H9 (cell line): ENCODE measurements at regions not wholly inside any gene's neighbourhood (a gene's known extent, or its start where the extent isn't known, plus 50 kb on each side); places are given as distances from the start of the nearest gene placed in this dataset.

Experiments
- DNase-seq: peaks from one replicate; pipeline ENCODE4 v3.0.0-alpha.2; 2017
- H2AFZ ChIP-seq: one replicate; pipeline ENCODE4 v1.6.1; 2013; ENCODE audit warnings: mild to moderate bottlenecking, low read length, control low read depth, moderate library complexity
- H2AK5ac ChIP-seq: 2 replicates; pipeline ENCODE4 v1.6.1; 2013; ENCODE audit warnings: low read length, control low read depth, mixed read lengths; ENCODE audit not compliant: insufficient read length
- H2BK120ac ChIP-seq: one replicate; pipeline ENCODE4 v1.6.1; 2013; ENCODE audit warnings: low read depth, mild to moderate bottlenecking, low read length, control low read depth, inconsistent platforms; ENCODE audit not compliant: poor library complexity, severe bottlenecking
- H2BK12ac ChIP-seq: 2 replicates; pipeline ENCODE4 v1.6.1; 2013; ENCODE audit warnings: low read length, control low read depth, mixed read lengths, low read depth; ENCODE audit not compliant: insufficient read length
- H2BK15ac ChIP-seq: 2 replicates; pipeline ENCODE4 v1.6.1; 2013; ENCODE audit warnings: low read depth, low read length, control low read depth
- H2BK20ac ChIP-seq: one replicate; pipeline ENCODE4 v1.6.1; 2013; ENCODE audit warnings: low read depth, mild to moderate bottlenecking, low read length, control low read depth, inconsistent platforms; ENCODE audit not compliant: poor library complexity, severe bottlenecking
- H2BK5ac ChIP-seq: 2 replicates; pipeline ENCODE4 v1.6.1; 2013; ENCODE audit warnings: low read length, control low read depth, mixed read lengths; ENCODE audit not compliant: insufficient read length
- H3K14ac ChIP-seq: 2 replicates; pipeline ENCODE4 v1.6.1; 2013; ENCODE audit warnings: low read length, control low read depth; ENCODE audit not compliant: insufficient read depth
- H3K18ac ChIP-seq: 2 replicates; pipeline ENCODE4 v1.6.1; 2013; ENCODE audit warnings: low read depth, mild to moderate bottlenecking, mixed read lengths, low read length, control low read depth; ENCODE audit not compliant: insufficient read length
- H3K23ac ChIP-seq: 2 replicates; pipeline ENCODE4 v1.6.1; 2013; ENCODE audit warnings: low read length, control low read depth, mixed read lengths, low read depth; ENCODE audit not compliant: insufficient read length
- H3K23me2 ChIP-seq: 2 replicates; pipeline ENCODE4 v1.6.1; 2013; ENCODE audit warnings: low read depth, mild to moderate bottlenecking, mixed read lengths, low read length, control low read depth; ENCODE audit not compliant: insufficient read length, poor library complexity, severe bottlenecking
- H3K27ac ChIP-seq: 2 replicates; pipeline ENCODE4 v1.5.1; 2013; ENCODE audit warnings: low read length, control low read depth, mixed read lengths, low read depth; ENCODE audit not compliant: insufficient read length
- H3K27me3 ChIP-seq: 2 replicates; pipeline ENCODE4 v1.6.1; 2013; ENCODE audit warnings: low read length, control low read depth, inconsistent platforms; ENCODE audit not compliant: insufficient read depth
- H3K4ac ChIP-seq: 2 replicates; pipeline ENCODE4 v1.6.1; 2013; ENCODE audit warnings: low read depth, mild to moderate bottlenecking, control low read depth, inconsistent platforms, low read length, moderate library complexity
- H3K4me1 ChIP-seq: 2 replicates; pipeline ENCODE4 v1.6.1; 2013; ENCODE audit warnings: low read length, control low read depth, inconsistent platforms; ENCODE audit not compliant: insufficient read depth
- H3K4me2 ChIP-seq: 2 replicates; pipeline ENCODE4 v1.6.1; 2013; ENCODE audit warnings: low read length, control low read depth, mixed read lengths; ENCODE audit not compliant: insufficient read length, insufficient read depth
- H3K56ac ChIP-seq: 2 replicates; pipeline ENCODE4 v1.6.1; 2013; ENCODE audit warnings: low read depth, mild to moderate bottlenecking, mixed read lengths, low read length, control low read depth; ENCODE audit not compliant: insufficient read length
- H3K79me1 ChIP-seq: 2 replicates; pipeline ENCODE4 v1.6.1; 2013; ENCODE audit warnings: low read depth, mild to moderate bottlenecking, moderate library complexity, low read length, control low read depth, inconsistent platforms; ENCODE audit not compliant: insufficient read depth, poor library complexity, severe bottlenecking
- H3K79me2 ChIP-seq: 2 replicates; pipeline ENCODE4 v1.6.1; 2013; ENCODE audit warnings: low read length, control low read depth, inconsistent platforms; ENCODE audit not compliant: insufficient read depth
- H3K9ac ChIP-seq: 2 replicates; pipeline ENCODE4 v1.6.1; 2013; ENCODE audit warnings: low read length, control low read depth, mixed read lengths; ENCODE audit not compliant: insufficient read length; ENCODE audit errors: extremely low read depth
- H3K9me3 ChIP-seq: one replicate; pipeline ENCODE4 v1.6.1; 2013; ENCODE audit warnings: low read depth, low read length, inconsistent platforms; ENCODE audit not compliant: control insufficient read depth
- H3T11ph ChIP-seq: one replicate; pipeline ENCODE4 v1.6.1; 2013; ENCODE audit warnings: mild to moderate bottlenecking, low read length, control low read depth, inconsistent platforms
- H4K20me1 ChIP-seq: one replicate; pipeline ENCODE4 v1.6.1; 2013; ENCODE audit not compliant: control insufficient read depth, insufficient read length, insufficient read depth
- H4K5ac ChIP-seq: 2 replicates; pipeline ENCODE4 v1.6.1; 2013; ENCODE audit warnings: low read depth, mild to moderate bottlenecking, mixed read lengths, low read length, control low read depth; ENCODE audit not compliant: insufficient read length
- H4K8ac ChIP-seq: replicated peaks from 2 replicates; pipeline ENCODE4 v1.6.1; 2013; ENCODE audit warnings: low read length, control low read depth, mixed read lengths, low read depth; ENCODE audit not compliant: insufficient read length
- H4K91ac ChIP-seq: 2 replicates; pipeline ENCODE4 v1.6.1; 2013; ENCODE audit warnings: low read depth, mild to moderate bottlenecking, moderate library complexity, mixed read lengths, low read length, control low read depth; ENCODE audit not compliant: insufficient read length
- H3K27ac Mint-ChIP-seq, 3 experiments: 2 replicates in 2 of 3; 3 replicates in 1 of 3; pipeline ENCODE4 v1.8.0; 2020 to 2021; ENCODE audit warnings: mixed read lengths in 3 of 3, mild to moderate bottlenecking in 1 of 3, moderate library complexity in 1 of 3
- H3K27me3 Mint-ChIP-seq: 2 replicates; pipeline ENCODE4 v1.8.0; 2021; ENCODE audit warnings: low read depth, mild to moderate bottlenecking, moderate library complexity, mixed read lengths
- H3K36me3 Mint-ChIP-seq, 3 experiments: 2 replicates in 2 of 3; 3 replicates in 1 of 3; pipeline ENCODE4 v1.8.0; 2020 to 2021; ENCODE audit warnings: low read depth in 3 of 3, mixed read lengths in 3 of 3; ENCODE audit not compliant: insufficient read depth in 1 of 3
- H3K4me1 Mint-ChIP-seq, 2 experiments: 2 replicates each; pipeline ENCODE4 v1.8.0; 2020; ENCODE audit warnings: mixed read lengths in 2 of 2
- H3K4me3 Mint-ChIP-seq, 2 experiments: 2 replicates in 1 of 2; 3 replicates in 1 of 2; pipeline ENCODE4 v1.8.0; 2020 to 2021; ENCODE audit warnings: mild to moderate bottlenecking in 2 of 2, mixed read lengths in 2 of 2, moderate library complexity in 1 of 2
- H3K9me3 Mint-ChIP-seq, 2 experiments: 2 replicates in 1 of 2; 3 replicates in 1 of 2; pipeline ENCODE4 v1.8.0; 2020; ENCODE audit warnings: mild to moderate bottlenecking in 2 of 2, mixed read lengths in 2 of 2, moderate library complexity in 1 of 2
- CTCF ChIP-seq: fragments of 200-600 bp; sonication (generic); conservative IDR thresholded peaks from 3 replicates; pipeline ENCODE4 v1.8.0; 2021; ENCODE audit warnings: antibody characterized with exemption, mild to moderate bottlenecking
- WGBS: extraction: QIAGEN DNeasy Blood & Tissue Kit; methylation state at CpG from one replicate; pipeline ENCODE4 v1.1.7; 2013; ENCODE audit warnings: missing lambda C conversion rate, low lambda C conversion rate, mixed read lengths; ENCODE audit not compliant: insufficient read length; ENCODE audit errors: extremely low coverage; 5-methylcytosine and 5-hydroxymethylcytosine counted together

DNA sequence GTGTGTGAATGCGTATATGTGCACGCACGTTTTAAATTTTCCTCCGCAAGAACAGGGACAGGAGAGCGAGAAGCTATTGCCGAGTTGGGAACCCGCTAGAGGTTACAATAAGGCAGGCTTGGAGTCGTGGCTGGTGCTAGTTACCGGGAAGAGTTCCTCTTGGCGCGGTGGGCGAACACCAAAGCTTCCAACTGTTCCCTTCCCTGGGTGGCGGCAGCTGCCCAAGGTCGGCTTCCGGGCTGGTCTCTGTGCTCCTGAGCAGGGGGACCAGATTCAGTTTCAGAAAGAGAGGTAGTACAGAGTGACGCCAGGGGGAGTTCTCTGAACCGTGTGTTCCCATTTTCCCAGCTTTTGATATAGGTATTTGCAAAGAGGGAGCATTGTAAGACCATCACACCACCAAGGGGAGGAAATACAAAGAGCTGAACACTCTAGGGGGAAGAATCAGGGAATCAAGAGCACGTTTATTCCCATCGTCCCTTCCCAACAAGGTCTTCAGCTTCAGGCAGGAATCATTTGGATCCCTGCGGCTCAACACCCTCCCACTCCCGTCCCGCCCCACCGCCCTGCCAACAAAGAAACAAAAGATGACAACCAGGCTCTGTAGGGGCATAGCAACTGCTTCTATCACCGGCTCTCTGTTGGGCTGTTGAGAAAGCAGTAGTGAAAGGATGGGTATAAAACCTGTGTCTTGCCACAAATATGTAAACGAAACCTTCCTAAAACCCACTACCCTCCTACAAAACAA lies 113.6 kb upstream of the TEX13C start:
- Histone ChIP-seq H3K27ac (peak overlapping the region; percentile 29), H2BK120ac (no peak overlapping the region), H3K79me1 (no peaks in the 10 kb centered on the region), H3K23me2 (peaks cover 23% of the 10 kb centered on the region), H3K14ac (no peak overlapping the region), H2BK20ac (no peak overlapping the region), H3K23ac (no peak overlapping the region), H2AK5ac (no peak overlapping the region), H4K8ac (no peak overlapping the region), H3K27me3 (peaks cover 12% of the 10 kb centered on the region; the same call in 1 of the 2 replicates), H3K9ac (peak overlapping the region; percentile 70), H2BK15ac (no peak overlapping the region), H2AFZ (no peak overlapping the region), H2BK12ac (no peak overlapping the region), H4K91ac (no peak overlapping the region), H3K4me1 (no peaks in the 10 kb centered on the region; the same call in 1 of the 2 replicates), H3K4me2 (peak overlapping the region; percentile 81), H3K9me3 (no peaks in the 10 kb centered on the region), H2BK5ac (no peak overlapping the region), H3K18ac (no peak overlapping the region), H3T11ph (no peak overlapping the region), H3K4ac (no peak overlapping the region), H3K79me2 (no peaks in the 10 kb centered on the region), H3K56ac (no peak overlapping the region), H4K5ac (no peak overlapping the region), H4K20me1 (no peaks in the 10 kb centered on the region)
- Mint-ChIP-seq H3K4me3 (peak overlapping the region; percentile 80 to 88), H3K9me3 (peaks cover 0 to 21% of the 10 kb centered on the region in 2 experiments; a peak in 4 of 5 replicates), H3K36me3 (no peaks in the 10 kb centered on the region; a peak in 1 of 7 replicates), H3K27me3 (peaks cover 31% of the 10 kb centered on the region), H3K4me1 (peaks cover 49 to 54% of the 10 kb centered on the region in 2 experiments), H3K27ac (peak overlapping the region; percentile 33 to 99 (median 93))
- TF ChIP-seq CTCF: peak; percentile 45; the same call in 2 of the 3 replicates
- peak; percentile 66 for DNase-seq
- no CpG with 5 or more reads among the region's 25 CpGs for WGBS
